GM18861 (cell line): ENCODE measurements at regions not wholly inside any gene's neighbourhood (a gene's known extent, or its start where the extent isn't known, plus 50 kb on each side); places are given as distances from the start of the nearest gene placed in this dataset.

ENCODE experiments used
- ATAC-seq: cut with Tn5 transposase; IDR thresholded peaks from one replicate; pipeline ENCODE4 v1.9.1; 2021; ENCODE audit not compliant: unreplicated experiment

- ATAC-seq: no peak
Observed at GRCh38 chr6:90934081-90934480, 347.2 kb upstream of the MAP3K7 start.

GRCh38 chr6:90932351-90932750 lies 345.5 kb upstream of the MAP3K7 start:
- no peak for ATAC-seq

GRCh38 chr6:90928051-90928450 lies 341.2 kb upstream of the MAP3K7 start:
- ATAC-seq: no peak

GRCh38 chr6:90925726-90926125 lies 338.9 kb upstream of the MAP3K7 start:
- ATAC-seq: no peak

- no peak for ATAC-seq
Observed at GRCh38 chr6:90922325-90922724, 335.5 kb upstream of the MAP3K7 start.

GRCh38 chr6:90918361-90918760 lies 331.5 kb upstream of the MAP3K7 start:
- no peak for ATAC-seq

GRCh38 chr6:90917376-90917775 lies 330.5 kb upstream of the MAP3K7 start:
- no peak for ATAC-seq

GRCh38 chr6:90916968-90917367 lies 330.1 kb upstream of the MAP3K7 start:
- no peak for ATAC-seq

- no peak for ATAC-seq
Observed at GRCh38 chr6:90915224-90915915, 328.5 kb upstream of the MAP3K7 start.

- ATAC-seq: no peak
Observed at GRCh38 chr6:90914312-90914711, 327.4 kb upstream of the MAP3K7 start.

GRCh38 chr6:90913266-90913960 lies 326.5 kb upstream of the MAP3K7 start:
- ATAC-seq: no peak

GRCh38 chr6:90911642-90912041 lies 324.8 kb upstream of the MAP3K7 start:
- no peak for ATAC-seq

- no peak for ATAC-seq
Observed at GRCh38 chr6:90910893-90911292, 324.0 kb upstream of the MAP3K7 start.

- no peak for ATAC-seq
Observed at GRCh38 chr6:90907931-90908655, 321.2 kb upstream of the MAP3K7 start.

- ATAC-seq: no peak
Observed at GRCh38 chr6:90905351-90905750, 318.5 kb upstream of the MAP3K7 start.

GRCh38 chr6:90900034-90900433 lies 313.2 kb upstream of the MAP3K7 start:
- no peak for ATAC-seq

GRCh38 chr6:90898763-90899162 lies 311.9 kb upstream of the MAP3K7 start:
- ATAC-seq: no peak

- ATAC-seq: no peak
Observed at GRCh38 chr6:90896075-90896547, 309.2 kb upstream of the MAP3K7 start.

GRCh38 chr6:90895299-90896074 lies 308.6 kb upstream of the MAP3K7 start:
- ATAC-seq: no peak

GRCh38 chr6:90894285-90895130 lies 307.6 kb upstream of the MAP3K7 start:
- ATAC-seq: no peak
